HEK293T (cell line): ENCODE measurements at regions not wholly inside any gene's neighbourhood (a gene's known extent, or its start where the extent isn't known, plus 50 kb on each side); places are given as distances from the start of the nearest gene placed in this dataset.
A peak's percentile ranks its signal among the peaks of the same experiment; 100 is the strongest.

Experiments
- CTCF ChIA-PET: fragments of 350-600 bp; formaldehyde crosslinking; extraction: SDS; loops from one replicate; lab custom pipeline; 2021; ENCODE audit warnings: antibody characterized with exemption, inconsistent platforms; lab: Yijun Ruan, JAX
- POLR2A ChIA-PET: fragments of 350-600 bp; formaldehyde crosslinking; extraction: SDS; loops from one replicate; lab custom pipeline; 2020; ENCODE audit warnings: antibody characterized with exemption, inconsistent platforms; lab: Yijun Ruan, JAX
- DNase-seq: peaks from one replicate; pipeline ENCODE4 v3.0.0; 2012; ENCODE audit warnings: mixed read lengths; ENCODE audit errors: extremely low spot score
- ARNT ChIP-seq: fragments of 450-650 bp; IDR thresholded peaks from 2 replicates; pipeline ENCODE4 v1.6.1; 2017; ENCODE audit warnings: mild to moderate bottlenecking
- BHLHE40 ChIP-seq: fragments of 450-650 bp; IDR thresholded peaks from 2 replicates; pipeline ENCODE4 v1.6.1; 2016; ENCODE audit warnings: mild to moderate bottlenecking, moderate library complexity, borderline replicate concordance
- CTBP1 ChIP-seq: fragments of 450-650 bp; IDR thresholded peaks from 2 replicates; pipeline ENCODE4 v1.6.1; 2016; ENCODE audit warnings: borderline replicate concordance
- ELF4 ChIP-seq: fragments of 450-650 bp; IDR thresholded peaks from 2 replicates; pipeline ENCODE4 v1.6.1; 2017; ENCODE audit warnings: antibody characterized with exemption
- FOXA1 ChIP-seq: fragments of 450-650 bp; IDR thresholded peaks from 2 replicates; pipeline ENCODE4 v1.6.1; 2016; ENCODE audit warnings: mild to moderate bottlenecking
- FOXK2 ChIP-seq: fragments of 450-650 bp; IDR thresholded peaks from 2 replicates; pipeline ENCODE4 v1.6.1; 2016; ENCODE audit warnings: mild to moderate bottlenecking
- FOXM1 ChIP-seq: fragments of 450-650 bp; IDR thresholded peaks from 2 replicates; pipeline ENCODE4 v1.6.1; 2017; ENCODE audit warnings: mild to moderate bottlenecking, borderline replicate concordance
- HDGF ChIP-seq: fragments of 450-650 bp; IDR thresholded peaks from 2 replicates; pipeline ENCODE4 v1.6.1; 2017; ENCODE audit warnings: antibody characterized with exemption, borderline replicate concordance
- L3MBTL2 ChIP-seq: fragments of 450-650 bp; conservative IDR thresholded peaks from 2 replicates; pipeline ENCODE4 v1.6.1; 2016; ENCODE audit warnings: mild to moderate bottlenecking
- LEF1 ChIP-seq: fragments of 450-650 bp; IDR thresholded peaks from 2 replicates; pipeline ENCODE4 v1.6.1; 2017; ENCODE audit warnings: mild to moderate bottlenecking, borderline replicate concordance
- NFRKB ChIP-seq: fragments of 450-650 bp; IDR thresholded peaks from 2 replicates; pipeline ENCODE4 v1.6.1; 2016; ENCODE audit warnings: mild to moderate bottlenecking, moderate library complexity
- SP1 ChIP-seq: fragments of 450-650 bp; IDR thresholded peaks from 2 replicates; pipeline ENCODE4 v1.6.1; 2017
- SUZ12 ChIP-seq: fragments of 450-650 bp; IDR thresholded peaks from 2 replicates; pipeline ENCODE4 v1.6.1; 2016; ENCODE audit warnings: mild to moderate bottlenecking
- TARDBP ChIP-seq: fragments of 450-650 bp; IDR thresholded peaks from 2 replicates; pipeline ENCODE4 v1.6.1; 2016
- ZNF384 ChIP-seq: fragments of 450-650 bp; IDR thresholded peaks from 2 replicates; pipeline ENCODE4 v1.6.1; 2016
- TF ChIP-seq, protein P1 (sequence below): fragments of 450-650 bp; IDR thresholded peaks from 2 replicates; pipeline ENCODE4 v1.6.1; 2016

GRCh38 chr6:133057352-133057751 is 183.8 kb upstream of the EYA4 start:
- ChIA-PET CTCF (interaction anchor here (0.7 kb wide), 1 partner anchor 10 kb away, joined by 3 read pairs; no protein-coding TSS in a partner anchor), POLR2A (no interaction called here)
- no peak for DNase-seq
- TF ChIP-seq BHLHE40 (no peak), SUZ12 (no peak), CTBP1 (no peak), FOXK2 (no peak), ARNT (no peak), ELF4 (no peak), FOXA1 (no peak), HDGF (no peak), ZNF384 (no peak), NFRKB (no peak), L3MBTL2 (no peak), TARDBP (no peak), LEF1 (no peak), SP1 (no peak), FOXM1 (no peak)
- TF ChIP-seq, protein P1, sequence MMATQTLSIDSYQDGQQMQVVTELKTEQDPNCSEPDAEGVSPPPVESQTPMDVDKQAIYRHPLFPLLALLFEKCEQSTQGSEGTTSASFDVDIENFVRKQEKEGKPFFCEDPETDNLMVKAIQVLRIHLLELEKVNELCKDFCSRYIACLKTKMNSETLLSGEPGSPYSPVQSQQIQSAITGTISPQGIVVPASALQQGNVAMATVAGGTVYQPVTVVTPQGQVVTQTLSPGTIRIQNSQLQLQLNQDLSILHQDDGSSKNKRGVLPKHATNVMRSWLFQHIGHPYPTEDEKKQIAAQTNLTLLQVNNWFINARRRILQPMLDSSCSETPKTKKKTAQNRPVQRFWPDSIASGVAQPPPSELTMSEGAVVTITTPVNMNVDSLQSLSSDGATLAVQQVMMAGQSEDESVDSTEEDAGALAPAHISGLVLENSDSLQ: no peak

DNA sequence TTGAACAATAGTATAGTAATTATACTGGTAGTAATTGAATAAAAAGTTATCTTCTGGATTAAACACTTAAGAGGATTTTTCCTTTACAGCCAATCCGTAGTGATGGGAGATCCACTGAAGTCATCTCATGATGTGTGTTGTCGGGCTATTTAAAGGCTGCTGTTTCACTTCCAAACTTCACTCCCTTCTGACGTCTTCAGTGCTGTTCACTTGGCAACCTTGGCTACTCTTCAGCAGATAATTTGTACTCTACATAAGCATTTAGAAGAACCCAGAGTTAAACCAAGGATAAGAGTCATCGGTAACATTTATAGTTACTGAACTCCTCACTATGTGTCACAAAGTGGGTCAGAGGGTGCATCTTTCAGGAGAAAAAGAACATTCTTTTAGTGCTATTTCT is 179.1 kb upstream of the EYA4 start:
- DNase-seq: no peak
- CTCF ChIA-PET: no interaction called here
- TF ChIP-seq HDGF (no peak), TARDBP (no peak), L3MBTL2 (no peak), CTBP1 (no peak), FOXM1 (no peak), FOXA1 (no peak), ARNT (no peak), LEF1 (no peak), BHLHE40 (no peak), ELF4 (no peak), NFRKB (no peak), ZNF384 (no peak), SP1 (no peak)
- TF ChIP-seq, protein P1: no peak
- POLR2A ChIA-PET: no interaction called here

GRCh38 chr6:133062696-133063306 is 178.4 kb upstream of the EYA4 start:
- ChIA-PET CTCF (no interaction called here), POLR2A (no interaction called here)
- no peak for DNase-seq
- no peak for TF ChIP-seq ELF4
- no peak for TF ChIP-seq ZNF384
- no peak for TF ChIP-seq FOXA1
- TF ChIP-seq CTBP1: no peak
- no peak for TF ChIP-seq NFRKB
- no peak for TF ChIP-seq SUZ12
- no peak for TF ChIP-seq BHLHE40
- no peak for TF ChIP-seq ARNT
- TF ChIP-seq L3MBTL2: no peak
- no peak for TF ChIP-seq TARDBP
- no peak for TF ChIP-seq FOXM1

DNA sequence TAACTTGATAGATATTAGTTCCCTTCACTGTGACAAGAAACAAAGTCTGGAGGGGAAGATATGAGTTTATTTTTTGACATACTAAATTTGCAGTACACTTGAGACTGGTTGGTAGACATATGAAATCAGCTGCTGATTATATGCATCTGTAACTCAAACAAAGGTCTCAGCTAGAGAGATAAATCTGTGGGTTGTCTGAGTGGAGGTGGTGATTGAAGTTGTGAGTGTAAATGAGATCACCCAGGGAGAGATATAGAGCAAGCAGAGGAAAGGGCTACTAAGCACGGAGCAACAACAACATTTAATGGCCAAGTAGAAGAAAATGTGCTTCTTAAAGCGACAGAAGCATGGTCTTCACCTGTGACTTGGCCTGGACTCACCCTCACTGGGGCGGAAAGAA is 173.2 kb upstream of the EYA4 start:
- no peak for DNase-seq
- ChIA-PET CTCF (interaction anchor here (1.5 kb wide), 1 partner anchor 16 kb away, joined by 3 read pairs; no protein-coding TSS in a partner anchor), POLR2A (no interaction called here)
- TF ChIP-seq L3MBTL2: no peak
- TF ChIP-seq HDGF: no peak
- TF ChIP-seq ARNT: peak; percentile 40; the same call in 1 of the 2 replicates
- TF ChIP-seq, protein P1: peak; percentile 53

GRCh38 chr6:133070410-133071043 is 170.6 kb upstream of the EYA4 start:
- 0 out of 2 replicates have a peak, but pooled peaks have one; percentile 25 for TF ChIP-seq ZNF384
- peak; percentile 47; the same call in 1 of the 2 replicates for TF ChIP-seq CTBP1
- TF ChIP-seq ARNT: peak; percentile 59; the same call in 1 of the 2 replicates
- no peak for TF ChIP-seq BHLHE40
- TF ChIP-seq, protein P1: peak; percentile 81
- no peak for TF ChIP-seq NFRKB
- ChIA-PET POLR2A (no interaction called here), CTCF (no interaction called here)
- peak; percentile 33 for DNase-seq

DNA sequence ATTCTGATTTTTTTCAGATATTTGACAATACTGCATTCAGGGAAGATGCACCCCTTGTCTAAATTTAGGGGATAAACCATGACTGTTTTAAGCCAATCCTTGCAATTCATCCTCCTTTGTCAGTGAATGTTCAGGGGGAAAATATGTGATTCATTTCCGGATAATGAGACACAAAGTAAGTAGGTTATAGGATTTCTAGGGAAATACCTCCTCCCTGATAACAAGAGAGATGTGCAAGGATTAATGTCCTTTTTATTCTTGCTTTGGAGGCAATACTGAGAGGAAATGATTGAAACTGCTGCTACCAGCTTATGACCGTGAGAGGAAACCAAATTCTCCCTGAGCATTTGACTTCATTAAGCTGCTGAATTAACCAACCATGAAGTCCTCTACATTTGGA is 161.3 kb upstream of the EYA4 start:
- no peak for DNase-seq
- ChIA-PET POLR2A (no interaction called here), CTCF (no interaction called here)
- TF ChIP-seq LEF1 (no peak), NFRKB (no peak), ZNF384 (no peak), SUZ12 (no peak), FOXK2 (no peak)
